Liver (tissue), 3 donors: ENCODE measurements at regions not wholly inside any gene's neighbourhood (a gene's known extent, or its start where the extent isn't known, plus 50 kb on each side); places are given as distances from the start of the nearest gene placed in this dataset.

Experiments used
- EGR1 ChIP-seq, 2 donors: IDR thresholded peaks; 2 replicates each; pipeline ENCODE4 v1.6.1; 2016 to 2018; ENCODE audit warnings: antibody characterized with exemption in 2 of 2, low read depth in 2 of 2
- FOXA1 ChIP-seq: IDR thresholded peaks from 2 replicates; pipeline ENCODE4 v1.6.1; 2016; ENCODE audit warnings: antibody characterized with exemption
- HNF4G ChIP-seq: IDR thresholded peaks from 2 replicates; pipeline ENCODE4 v1.6.1; 2016; ENCODE audit warnings: antibody characterized with exemption
- JUND ChIP-seq, 2 donors: IDR thresholded peaks; 2 replicates each; pipeline ENCODE4 v1.6.1; 2016; ENCODE audit warnings: antibody characterized with exemption in 2 of 2
- RAD21 ChIP-seq, 2 donors: IDR thresholded peaks; 2 replicates each; pipeline ENCODE4 v1.6.1; 2016; ENCODE audit warnings: antibody characterized with exemption in 2 of 2, mild to moderate bottlenecking in 2 of 2
- SP1 ChIP-seq: IDR thresholded peaks from 2 replicates; pipeline ENCODE4 v1.6.1; 2018; ENCODE audit warnings: antibody characterized with exemption, mild to moderate bottlenecking
- TAF1 ChIP-seq: conservative IDR thresholded peaks from 2 replicates; pipeline ENCODE4 v1.6.1; 2016; ENCODE audit warnings: antibody characterized with exemption, mild to moderate bottlenecking
- YY1 ChIP-seq: IDR thresholded peaks from 2 replicates; pipeline ENCODE4 v1.6.1; 2016; ENCODE audit warnings: antibody characterized with exemption, mild to moderate bottlenecking
- TF ChIP-seq, protein P1 (sequence below): fragments of 150-350 bp; IDR thresholded peaks from 2 replicates; pipeline ENCODE4 v1.5.1; 2017; ENCODE audit warnings: improper control_type of control experiment, low read depth, low read length; ENCODE audit not compliant: missing input control
- TF ChIP-seq, protein P2 (sequence below): IDR thresholded peaks from 2 replicates; pipeline ENCODE4 v1.6.1; 2016; ENCODE audit warnings: antibody characterized with exemption
- TF ChIP-seq, protein P3 (sequence below): IDR thresholded peaks from 2 replicates; pipeline ENCODE4 v1.6.1; 2016; ENCODE audit warnings: antibody characterized with exemption
- TF ChIP-seq, protein P4 (sequence below): IDR thresholded peaks from 2 replicates; pipeline ENCODE4 v1.6.1; 2016; ENCODE audit warnings: antibody characterized with exemption, mild to moderate bottlenecking
- TF ChIP-seq, protein P5 (sequence below): IDR thresholded peaks from 2 replicates; pipeline ENCODE4 v1.6.1; 2016; ENCODE audit warnings: antibody characterized with exemption
- donor health status: healthy.
- donor health status: healthy.

DNA sequence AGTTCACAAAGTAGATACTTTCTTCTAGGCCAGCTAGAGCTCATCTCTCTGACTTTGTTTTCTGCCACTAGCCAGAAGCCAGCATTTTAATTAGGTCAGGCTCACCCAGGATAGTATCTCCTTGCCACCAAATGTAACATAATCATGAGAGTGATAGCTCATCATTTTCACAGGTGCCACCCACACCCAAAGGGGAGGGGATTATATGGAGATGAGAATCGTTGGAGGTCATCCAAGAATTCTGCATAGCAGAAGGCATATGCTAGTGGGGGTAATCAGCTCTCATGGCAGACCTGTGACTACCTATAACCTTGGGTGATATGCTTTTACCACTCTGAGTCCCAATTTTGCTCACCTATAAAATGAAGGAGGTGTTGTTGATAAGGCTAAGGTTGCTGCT is 523.0 kb downstream of the METTL15 start:
- TF ChIP-seq RAD21 (IDR thresholded peaks at IDR 0.05) (no peak), TAF1 (no peak), HNF4G (no peak), SP1 (no peak), EGR1 (IDR thresholded peaks at IDR 0.05; ENCODE audit: low read depth in 2 of 2) (no peak), FOXA1 (no peak), YY1 (no peak), JUND (IDR thresholded peaks at IDR 0.05) (no peak)
- TF ChIP-seq, protein P1, sequence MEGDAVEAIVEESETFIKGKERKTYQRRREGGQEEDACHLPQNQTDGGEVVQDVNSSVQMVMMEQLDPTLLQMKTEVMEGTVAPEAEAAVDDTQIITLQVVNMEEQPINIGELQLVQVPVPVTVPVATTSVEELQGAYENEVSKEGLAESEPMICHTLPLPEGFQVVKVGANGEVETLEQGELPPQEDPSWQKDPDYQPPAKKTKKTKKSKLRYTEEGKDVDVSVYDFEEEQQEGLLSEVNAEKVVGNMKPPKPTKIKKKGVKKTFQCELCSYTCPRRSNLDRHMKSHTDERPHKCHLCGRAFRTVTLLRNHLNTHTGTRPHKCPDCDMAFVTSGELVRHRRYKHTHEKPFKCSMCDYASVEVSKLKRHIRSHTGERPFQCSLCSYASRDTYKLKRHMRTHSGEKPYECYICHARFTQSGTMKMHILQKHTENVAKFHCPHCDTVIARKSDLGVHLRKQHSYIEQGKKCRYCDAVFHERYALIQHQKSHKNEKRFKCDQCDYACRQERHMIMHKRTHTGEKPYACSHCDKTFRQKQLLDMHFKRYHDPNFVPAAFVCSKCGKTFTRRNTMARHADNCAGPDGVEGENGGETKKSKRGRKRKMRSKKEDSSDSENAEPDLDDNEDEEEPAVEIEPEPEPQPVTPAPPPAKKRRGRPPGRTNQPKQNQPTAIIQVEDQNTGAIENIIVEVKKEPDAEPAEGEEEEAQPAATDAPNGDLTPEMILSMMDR, result no peak
- TF ChIP-seq, protein P2, sequence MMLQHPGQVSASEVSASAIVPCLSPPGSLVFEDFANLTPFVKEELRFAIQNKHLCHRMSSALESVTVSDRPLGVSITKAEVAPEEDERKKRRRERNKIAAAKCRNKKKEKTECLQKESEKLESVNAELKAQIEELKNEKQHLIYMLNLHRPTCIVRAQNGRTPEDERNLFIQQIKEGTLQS, result no peak
- TF ChIP-seq, protein P3, sequence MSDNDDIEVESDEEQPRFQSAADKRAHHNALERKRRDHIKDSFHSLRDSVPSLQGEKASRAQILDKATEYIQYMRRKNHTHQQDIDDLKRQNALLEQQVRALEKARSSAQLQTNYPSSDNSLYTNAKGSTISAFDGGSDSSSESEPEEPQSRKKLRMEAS, result no peak
- TF ChIP-seq, protein P4, sequence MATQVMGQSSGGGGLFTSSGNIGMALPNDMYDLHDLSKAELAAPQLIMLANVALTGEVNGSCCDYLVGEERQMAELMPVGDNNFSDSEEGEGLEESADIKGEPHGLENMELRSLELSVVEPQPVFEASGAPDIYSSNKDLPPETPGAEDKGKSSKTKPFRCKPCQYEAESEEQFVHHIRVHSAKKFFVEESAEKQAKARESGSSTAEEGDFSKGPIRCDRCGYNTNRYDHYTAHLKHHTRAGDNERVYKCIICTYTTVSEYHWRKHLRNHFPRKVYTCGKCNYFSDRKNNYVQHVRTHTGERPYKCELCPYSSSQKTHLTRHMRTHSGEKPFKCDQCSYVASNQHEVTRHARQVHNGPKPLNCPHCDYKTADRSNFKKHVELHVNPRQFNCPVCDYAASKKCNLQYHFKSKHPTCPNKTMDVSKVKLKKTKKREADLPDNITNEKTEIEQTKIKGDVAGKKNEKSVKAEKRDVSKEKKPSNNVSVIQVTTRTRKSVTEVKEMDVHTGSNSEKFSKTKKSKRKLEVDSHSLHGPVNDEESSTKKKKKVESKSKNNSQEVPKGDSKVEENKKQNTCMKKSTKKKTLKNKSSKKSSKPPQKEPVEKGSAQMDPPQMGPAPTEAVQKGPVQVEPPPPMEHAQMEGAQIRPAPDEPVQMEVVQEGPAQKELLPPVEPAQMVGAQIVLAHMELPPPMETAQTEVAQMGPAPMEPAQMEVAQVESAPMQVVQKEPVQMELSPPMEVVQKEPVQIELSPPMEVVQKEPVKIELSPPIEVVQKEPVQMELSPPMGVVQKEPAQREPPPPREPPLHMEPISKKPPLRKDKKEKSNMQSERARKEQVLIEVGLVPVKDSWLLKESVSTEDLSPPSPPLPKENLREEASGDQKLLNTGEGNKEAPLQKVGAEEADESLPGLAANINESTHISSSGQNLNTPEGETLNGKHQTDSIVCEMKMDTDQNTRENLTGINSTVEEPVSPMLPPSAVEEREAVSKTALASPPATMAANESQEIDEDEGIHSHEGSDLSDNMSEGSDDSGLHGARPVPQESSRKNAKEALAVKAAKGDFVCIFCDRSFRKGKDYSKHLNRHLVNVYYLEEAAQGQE, result no peak
- TF ChIP-seq, protein P5, sequence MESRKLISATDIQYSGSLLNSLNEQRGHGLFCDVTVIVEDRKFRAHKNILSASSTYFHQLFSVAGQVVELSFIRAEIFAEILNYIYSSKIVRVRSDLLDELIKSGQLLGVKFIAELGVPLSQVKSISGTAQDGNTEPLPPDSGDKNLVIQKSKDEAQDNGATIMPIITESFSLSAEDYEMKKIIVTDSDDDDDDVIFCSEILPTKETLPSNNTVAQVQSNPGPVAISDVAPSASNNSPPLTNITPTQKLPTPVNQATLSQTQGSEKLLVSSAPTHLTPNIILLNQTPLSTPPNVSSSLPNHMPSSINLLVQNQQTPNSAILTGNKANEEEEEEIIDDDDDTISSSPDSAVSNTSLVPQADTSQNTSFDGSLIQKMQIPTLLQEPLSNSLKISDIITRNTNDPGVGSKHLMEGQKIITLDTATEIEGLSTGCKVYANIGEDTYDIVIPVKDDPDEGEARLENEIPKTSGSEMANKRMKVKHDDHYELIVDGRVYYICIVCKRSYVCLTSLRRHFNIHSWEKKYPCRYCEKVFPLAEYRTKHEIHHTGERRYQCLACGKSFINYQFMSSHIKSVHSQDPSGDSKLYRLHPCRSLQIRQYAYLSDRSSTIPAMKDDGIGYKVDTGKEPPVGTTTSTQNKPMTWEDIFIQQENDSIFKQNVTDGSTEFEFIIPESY, result no peak
